ENCODE measurements at regions not wholly inside any gene's neighbourhood (a gene's known extent, or its start where the extent isn't known, plus 50 kb on each side); places are given as distances from the start of the nearest gene placed in this dataset.

DNA sequence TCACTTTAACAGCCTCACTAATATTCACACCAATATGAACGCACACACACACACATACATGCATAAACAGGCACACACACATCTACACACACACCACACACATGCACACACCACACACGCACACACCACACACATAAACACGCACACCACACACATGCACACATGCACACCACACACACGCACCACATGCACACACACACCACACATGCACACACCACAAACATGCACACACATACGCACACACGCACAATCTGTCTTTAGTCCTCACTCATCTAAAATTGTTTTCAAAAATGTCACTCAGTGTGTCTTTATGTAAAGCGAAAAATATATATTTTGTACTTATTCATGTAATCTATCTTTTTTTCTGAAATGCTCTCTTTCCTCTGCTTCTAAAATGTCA is 158.1 kb upstream of the SGCG start:
- no peak overlapping the region for H3K4me3 ChIP-seq (ENCODE audit: control insufficient read depth in 2 of 3, extremely low read depth in 1 of 3, insufficient read depth in 2 of 3, low read depth in 1 of 3, low read length in 3 of 3)
- H3K9ac ChIP-seq (ENCODE audit: control insufficient read depth, extremely low read depth, insufficient read depth, low read length), result no peak overlapping the region
- H3K4me2 ChIP-seq (ENCODE audit: control insufficient read depth, extremely low read depth, insufficient read depth, low read depth, low read length), result no peak overlapping the region
- no peak overlapping the region for H2AFZ ChIP-seq (ENCODE audit: control insufficient read depth, low read length)
- DNase-seq (ENCODE audit: low read depth, low spot score) (no peak), FAIRE-seq (no peak)
- H3K9me3 ChIP-seq (ENCODE audit: control insufficient read depth, low read depth, low read length), result no peaks in the 10 kb centered on the region
- dilution Hi-C loops (cut with MboI; ENCODE audit: extremely low pct_ligation_motif_present, low sequenced_read_pairs), result no loop called here
- peaks cover 2% of the 10 kb centered on the region for H3K4me1 ChIP-seq (ENCODE audit: control insufficient read depth, extremely low read depth, insufficient read depth, low read length)
- no peaks in the 10 kb centered on the region for H3K9me1 ChIP-seq (ENCODE audit: control insufficient read depth, extremely low read depth, insufficient read depth, low read length)
- no peaks in the 10 kb centered on the region for H3K79me2 ChIP-seq (ENCODE audit: control insufficient read depth, insufficient read depth, low read length)
- no peaks in the 10 kb centered on the region for H3K36me3 ChIP-seq (ENCODE audit: control insufficient read depth in 2 of 2, extremely low read depth in 1 of 2, insufficient read depth in 2 of 2, low read length in 2 of 2)
- TF ChIP-seq EZH2 (IDR thresholded peaks at IDR 0.05; ENCODE audit: low read length), result no peak
- TF ChIP-seq, protein P1, sequence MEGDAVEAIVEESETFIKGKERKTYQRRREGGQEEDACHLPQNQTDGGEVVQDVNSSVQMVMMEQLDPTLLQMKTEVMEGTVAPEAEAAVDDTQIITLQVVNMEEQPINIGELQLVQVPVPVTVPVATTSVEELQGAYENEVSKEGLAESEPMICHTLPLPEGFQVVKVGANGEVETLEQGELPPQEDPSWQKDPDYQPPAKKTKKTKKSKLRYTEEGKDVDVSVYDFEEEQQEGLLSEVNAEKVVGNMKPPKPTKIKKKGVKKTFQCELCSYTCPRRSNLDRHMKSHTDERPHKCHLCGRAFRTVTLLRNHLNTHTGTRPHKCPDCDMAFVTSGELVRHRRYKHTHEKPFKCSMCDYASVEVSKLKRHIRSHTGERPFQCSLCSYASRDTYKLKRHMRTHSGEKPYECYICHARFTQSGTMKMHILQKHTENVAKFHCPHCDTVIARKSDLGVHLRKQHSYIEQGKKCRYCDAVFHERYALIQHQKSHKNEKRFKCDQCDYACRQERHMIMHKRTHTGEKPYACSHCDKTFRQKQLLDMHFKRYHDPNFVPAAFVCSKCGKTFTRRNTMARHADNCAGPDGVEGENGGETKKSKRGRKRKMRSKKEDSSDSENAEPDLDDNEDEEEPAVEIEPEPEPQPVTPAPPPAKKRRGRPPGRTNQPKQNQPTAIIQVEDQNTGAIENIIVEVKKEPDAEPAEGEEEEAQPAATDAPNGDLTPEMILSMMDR (optimal IDR thresholded peaks at IDR 0.05 in 1 of 3, IDR thresholded peaks at IDR 0.05 in 1 of 3, conservative IDR thresholded peaks at IDR 0.05 in 1 of 3; ENCODE audit: extremely low read depth in 1 of 3, insufficient read depth in 2 of 3, low read length in 3 of 3), result no peak
- no peaks in the 10 kb centered on the region for H3K27me3 ChIP-seq (ENCODE audit: control insufficient read depth, extremely low read depth, insufficient read depth, low read length)
- H4K20me1 ChIP-seq (ENCODE audit: control insufficient read depth, extremely low read depth, insufficient read depth, low read length), result no peaks in the 10 kb centered on the region
- H3K27ac ChIP-seq (ENCODE audit: control insufficient read depth, insufficient read depth, low read length), result no peak overlapping the region

DNA sequence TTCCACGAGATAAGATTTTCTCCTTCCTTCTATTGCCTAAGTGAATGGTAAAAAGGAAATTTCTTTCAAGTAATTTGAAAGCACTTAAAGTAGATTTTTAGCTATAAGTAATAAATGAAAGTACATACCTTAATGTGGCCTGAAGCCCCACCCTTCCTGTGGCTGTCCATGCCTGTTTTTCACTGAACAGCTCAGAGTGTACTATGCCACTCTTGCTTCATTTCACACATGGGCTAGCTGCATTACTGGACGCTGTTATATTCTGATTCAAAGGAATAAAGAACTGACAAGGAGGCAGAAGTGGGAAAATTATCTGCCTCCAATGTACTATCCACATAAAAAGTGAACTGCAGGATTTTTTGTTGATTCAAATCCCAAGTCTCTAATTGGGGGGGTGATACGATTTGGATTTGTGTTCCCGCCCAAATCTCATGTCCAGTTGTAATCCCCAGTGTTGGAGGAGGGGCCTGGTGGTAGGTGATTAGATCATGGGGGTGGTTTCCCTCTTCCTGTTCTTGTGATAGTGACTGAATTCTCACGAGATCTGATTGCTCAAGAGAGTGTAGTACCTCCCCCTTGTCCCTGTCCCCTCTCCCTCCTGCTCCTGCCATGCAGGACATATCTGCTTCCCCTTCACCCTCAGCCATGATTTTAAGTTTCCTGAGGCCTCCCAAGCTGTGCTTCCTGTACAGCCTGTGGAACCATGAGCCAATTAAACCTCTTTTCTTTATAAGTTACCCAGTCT is 154.7 kb upstream of the SGCG start:
- H2AFZ ChIP-seq (ENCODE audit: control insufficient read depth, low read length), result no peak overlapping the region
- peaks cover 2% of the 10 kb centered on the region for H3K4me1 ChIP-seq (ENCODE audit: control insufficient read depth, extremely low read depth, insufficient read depth, low read length)
- DNase-seq (ENCODE audit: low read depth, low spot score), result no peak
- H3K36me3 ChIP-seq (ENCODE audit: control insufficient read depth in 2 of 2, extremely low read depth in 1 of 2, insufficient read depth in 2 of 2, low read length in 2 of 2), result no peaks in the 10 kb centered on the region
- H3K9ac ChIP-seq (ENCODE audit: control insufficient read depth, extremely low read depth, insufficient read depth, low read length), result no peak overlapping the region
- no peak for FAIRE-seq
- H3K79me2 ChIP-seq (ENCODE audit: control insufficient read depth, insufficient read depth, low read length), result no peaks in the 10 kb centered on the region
- H3K9me3 ChIP-seq (ENCODE audit: control insufficient read depth, low read depth, low read length), result no peaks in the 10 kb centered on the region
- no peaks in the 10 kb centered on the region for H3K27me3 ChIP-seq (ENCODE audit: control insufficient read depth, extremely low read depth, insufficient read depth, low read length)
- TF ChIP-seq EZH2 (IDR thresholded peaks at IDR 0.05; ENCODE audit: low read length), result no peak
- TF ChIP-seq, protein P1 (optimal IDR thresholded peaks at IDR 0.05 in 1 of 3, IDR thresholded peaks at IDR 0.05 in 1 of 3, conservative IDR thresholded peaks at IDR 0.05 in 1 of 3; ENCODE audit: extremely low read depth in 1 of 3, insufficient read depth in 2 of 3, low read length in 3 of 3), result no peak
- no peak overlapping the region for H3K4me3 ChIP-seq (ENCODE audit: control insufficient read depth in 2 of 3, extremely low read depth in 1 of 3, insufficient read depth in 2 of 3, low read depth in 1 of 3, low read length in 3 of 3)
- H4K20me1 ChIP-seq (ENCODE audit: control insufficient read depth, extremely low read depth, insufficient read depth, low read length), result no peaks in the 10 kb centered on the region
- dilution Hi-C loops (cut with MboI; ENCODE audit: extremely low pct_ligation_motif_present, low sequenced_read_pairs), result no loop called here
- no peaks in the 10 kb centered on the region for H3K9me1 ChIP-seq (ENCODE audit: control insufficient read depth, extremely low read depth, insufficient read depth, low read length)
- H3K4me2 ChIP-seq (ENCODE audit: control insufficient read depth, extremely low read depth, insufficient read depth, low read depth, low read length), result no peak overlapping the region
- H3K27ac ChIP-seq (ENCODE audit: control insufficient read depth, insufficient read depth, low read length), result no peak overlapping the region

Measured in keratinocyte (primary cell).